Liver (tissue), 8 donors: ENCODE measurements at regions not wholly inside any gene's neighbourhood (a gene's known extent, or its start where the extent isn't known, plus 50 kb on each side); places are given as distances from the start of the nearest gene placed in this dataset.

Source experiments
- DNase-seq: peaks from one replicate; pipeline ENCODE4 v3.0.0-alpha.2; 2017; ENCODE audit warnings: low spot score
- H3K27ac ChIP-seq, 2 donors: one replicate each; pipeline ENCODE4 v1.7.0; 2013; ENCODE audit warnings: inconsistent platforms in 2 of 2, low read length in 2 of 2, control low read depth in 1 of 2, low read depth in 1 of 2, mild to moderate bottlenecking in 1 of 2
- H3K27me3 ChIP-seq, 4 donors: one replicate each; pipeline versions ENCODE4 v1.6.1 to v1.7.0; 2013; ENCODE audit warnings: low read length in 3 of 4, inconsistent platforms in 1 of 4, mild to moderate bottlenecking in 1 of 4, moderate library complexity in 1 of 4; ENCODE audit not compliant: control insufficient read depth in 4 of 4, insufficient read depth in 4 of 4
- H3K36me3 ChIP-seq, 4 donors: one replicate each; pipeline versions ENCODE4 v1.6.1 to v1.7.0; 2013; ENCODE audit warnings: low read length in 3 of 4, mild to moderate bottlenecking in 3 of 4, low read depth in 1 of 4, moderate library complexity in 1 of 4; ENCODE audit not compliant: control insufficient read depth in 4 of 4, insufficient read depth in 3 of 4
- H3K4me1 ChIP-seq, 4 donors: one replicate each; pipeline versions ENCODE4 v1.6.1 to v1.7.0; 2013; ENCODE audit warnings: low read length in 3 of 4, mild to moderate bottlenecking in 3 of 4, moderate library complexity in 1 of 4; ENCODE audit not compliant: control insufficient read depth in 4 of 4, insufficient read depth in 4 of 4
- H3K4me3 ChIP-seq, 3 donors: one replicate each; pipeline versions ENCODE4 v1.6.1 to v1.7.0; 2013; ENCODE audit warnings: low read length in 3 of 3, control low read depth in 1 of 3, low read depth in 1 of 3, mild to moderate bottlenecking in 1 of 3
- H3K9ac ChIP-seq, 2 donors: one replicate each; pipeline ENCODE4 v1.7.0; 2013; ENCODE audit warnings: low read length in 2 of 2, mild to moderate bottlenecking in 2 of 2, moderate library complexity in 2 of 2, control low read depth in 1 of 2, low read depth in 1 of 2
- H3K9me3 ChIP-seq, 4 donors: one replicate each; pipeline versions ENCODE4 v1.6.1 to v1.7.0; 2013; ENCODE audit warnings: low read length in 3 of 4; ENCODE audit not compliant: control insufficient read depth in 4 of 4
- EGR1 ChIP-seq, 2 donors: IDR thresholded peaks; 2 replicates each; pipeline ENCODE4 v1.6.1; 2016 to 2018; ENCODE audit warnings: antibody characterized with exemption in 2 of 2, low read depth in 2 of 2
- FOXA1 ChIP-seq: IDR thresholded peaks from 2 replicates; pipeline ENCODE4 v1.6.1; 2016; ENCODE audit warnings: antibody characterized with exemption
- FOXA2 ChIP-seq: IDR thresholded peaks from 2 replicates; pipeline ENCODE4 v1.6.1; 2016; ENCODE audit warnings: antibody characterized with exemption
- GABPA ChIP-seq, 2 donors: IDR thresholded peaks in 1 of 2; conservative IDR thresholded peaks in 1 of 2; 2 replicates each; pipeline ENCODE4 v1.6.1; 2016; ENCODE audit warnings: antibody characterized with exemption in 2 of 2, mild to moderate bottlenecking in 1 of 2, moderate library complexity in 1 of 2
- HNF4A ChIP-seq, 2 donors: conservative IDR thresholded peaks; 2 replicates each; pipeline ENCODE4 v1.6.1; 2016; ENCODE audit warnings: antibody characterized with exemption in 2 of 2, mild to moderate bottlenecking in 2 of 2
- HNF4G ChIP-seq: IDR thresholded peaks from 2 replicates; pipeline ENCODE4 v1.6.1; 2016; ENCODE audit warnings: antibody characterized with exemption
- JUND ChIP-seq, 2 donors: IDR thresholded peaks; 2 replicates each; pipeline ENCODE4 v1.6.1; 2016; ENCODE audit warnings: antibody characterized with exemption in 2 of 2
- NR2F2 ChIP-seq: IDR thresholded peaks from 2 replicates; pipeline ENCODE4 v1.6.1; 2016; ENCODE audit warnings: antibody characterized with exemption
- RAD21 ChIP-seq, 2 donors: IDR thresholded peaks; 2 replicates each; pipeline ENCODE4 v1.6.1; 2016; ENCODE audit warnings: antibody characterized with exemption in 2 of 2, mild to moderate bottlenecking in 2 of 2
- RXRA ChIP-seq, 2 donors: IDR thresholded peaks; 2 replicates each; pipeline ENCODE4 v1.6.1; 2017 to 2018; ENCODE audit warnings: antibody characterized with exemption in 2 of 2, mild to moderate bottlenecking in 1 of 2
- SP1 ChIP-seq: IDR thresholded peaks from 2 replicates; pipeline ENCODE4 v1.6.1; 2018; ENCODE audit warnings: antibody characterized with exemption, mild to moderate bottlenecking
- TAF1 ChIP-seq: conservative IDR thresholded peaks from 2 replicates; pipeline ENCODE4 v1.6.1; 2016; ENCODE audit warnings: antibody characterized with exemption, mild to moderate bottlenecking
- YY1 ChIP-seq: IDR thresholded peaks from 2 replicates; pipeline ENCODE4 v1.6.1; 2016; ENCODE audit warnings: antibody characterized with exemption, mild to moderate bottlenecking
- WGBS: extraction: QIAGEN DNeasy Blood & Tissue Kit; methylation state at CpG from one replicate; pipeline ENCODE4 v1.1.7; 2013; 5-methylcytosine and 5-hydroxymethylcytosine counted together
- TF ChIP-seq, protein P1 (sequence below): IDR thresholded peaks from 2 replicates; pipeline ENCODE4 v1.6.1; 2016; ENCODE audit warnings: antibody characterized with exemption
- TF ChIP-seq, protein P2 (sequence below): IDR thresholded peaks from 2 replicates; pipeline ENCODE4 v1.6.1; 2016; ENCODE audit warnings: antibody characterized with exemption
- TF ChIP-seq, protein P3 (sequence below): IDR thresholded peaks from 2 replicates; pipeline ENCODE4 v1.6.1; 2016; ENCODE audit warnings: antibody characterized with exemption, mild to moderate bottlenecking
- TF ChIP-seq, protein P4 (sequence below): IDR thresholded peaks from 2 replicates; pipeline ENCODE4 v1.6.1; 2016; ENCODE audit warnings: antibody characterized with exemption
- TF ChIP-seq, protein P5 (sequence below): fragments of 150-350 bp; IDR thresholded peaks from 2 replicates; pipeline ENCODE4 v1.5.1; 2017; ENCODE audit warnings: improper control_type of control experiment, low read depth, low read length; ENCODE audit not compliant: missing input control
- donor health status: healthy.
- donor health status: healthy.
- donor health status: healthy.
- donor health status: healthy.
- donor health status: healthy.

DNA sequence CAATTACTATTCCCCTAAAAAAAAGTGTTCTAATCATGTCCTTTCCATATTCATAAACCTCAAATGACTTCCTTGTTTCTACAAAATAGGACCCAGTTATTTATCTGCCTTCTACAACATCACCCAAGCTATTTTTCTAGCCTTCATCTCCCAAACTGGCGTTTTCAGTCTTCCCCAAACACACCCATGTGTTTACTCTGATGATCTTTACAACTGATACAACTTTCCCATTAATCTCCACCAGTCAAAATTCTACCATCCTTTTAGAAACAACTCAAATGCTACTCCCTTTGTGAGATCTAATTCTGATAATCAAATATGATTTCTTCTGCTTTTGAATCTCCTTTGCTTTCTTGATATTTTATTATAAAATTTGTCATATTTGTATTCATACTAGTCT lies 114.5 kb downstream of the DUSP6 start:
- H3K9ac ChIP-seq = no peak overlapping the region
- H3K4me1 ChIP-seq = peaks cover 0 to 1% (median 0%) of the 10 kb centered on the region in 4 donors
- no peaks in the 10 kb centered on the region for H3K9me3 ChIP-seq
- DNase-seq = no peak
- no peaks in the 10 kb centered on the region for H3K36me3 ChIP-seq
- H3K4me3 ChIP-seq = no peak overlapping the region
- H3K27ac ChIP-seq = no peak overlapping the region
- H3K27me3 ChIP-seq = no peaks in the 10 kb centered on the region
- TF ChIP-seq FOXA1 (no peak), YY1 (no peak), RAD21 (IDR thresholded peaks at IDR 0.05) (no peak), EGR1 (IDR thresholded peaks at IDR 0.05; ENCODE audit: low read depth in 2 of 2) (no peak), JUND (IDR thresholded peaks at IDR 0.05) (no peak), RXRA (IDR thresholded peaks at IDR 0.05) (no peak), HNF4A (conservative IDR thresholded peaks at IDR 0.05) (no peak), GABPA (IDR thresholded peaks at IDR 0.05 in 1 of 2, conservative IDR thresholded peaks at IDR 0.05 in 1 of 2) (no peak), FOXA2 (no peak), HNF4G (no peak), TAF1 (no peak), NR2F2 (no peak), SP1 (no peak)
- TF ChIP-seq, protein P1, sequence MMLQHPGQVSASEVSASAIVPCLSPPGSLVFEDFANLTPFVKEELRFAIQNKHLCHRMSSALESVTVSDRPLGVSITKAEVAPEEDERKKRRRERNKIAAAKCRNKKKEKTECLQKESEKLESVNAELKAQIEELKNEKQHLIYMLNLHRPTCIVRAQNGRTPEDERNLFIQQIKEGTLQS = no peak
- TF ChIP-seq, protein P2, sequence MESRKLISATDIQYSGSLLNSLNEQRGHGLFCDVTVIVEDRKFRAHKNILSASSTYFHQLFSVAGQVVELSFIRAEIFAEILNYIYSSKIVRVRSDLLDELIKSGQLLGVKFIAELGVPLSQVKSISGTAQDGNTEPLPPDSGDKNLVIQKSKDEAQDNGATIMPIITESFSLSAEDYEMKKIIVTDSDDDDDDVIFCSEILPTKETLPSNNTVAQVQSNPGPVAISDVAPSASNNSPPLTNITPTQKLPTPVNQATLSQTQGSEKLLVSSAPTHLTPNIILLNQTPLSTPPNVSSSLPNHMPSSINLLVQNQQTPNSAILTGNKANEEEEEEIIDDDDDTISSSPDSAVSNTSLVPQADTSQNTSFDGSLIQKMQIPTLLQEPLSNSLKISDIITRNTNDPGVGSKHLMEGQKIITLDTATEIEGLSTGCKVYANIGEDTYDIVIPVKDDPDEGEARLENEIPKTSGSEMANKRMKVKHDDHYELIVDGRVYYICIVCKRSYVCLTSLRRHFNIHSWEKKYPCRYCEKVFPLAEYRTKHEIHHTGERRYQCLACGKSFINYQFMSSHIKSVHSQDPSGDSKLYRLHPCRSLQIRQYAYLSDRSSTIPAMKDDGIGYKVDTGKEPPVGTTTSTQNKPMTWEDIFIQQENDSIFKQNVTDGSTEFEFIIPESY = no peak
- TF ChIP-seq, protein P3, sequence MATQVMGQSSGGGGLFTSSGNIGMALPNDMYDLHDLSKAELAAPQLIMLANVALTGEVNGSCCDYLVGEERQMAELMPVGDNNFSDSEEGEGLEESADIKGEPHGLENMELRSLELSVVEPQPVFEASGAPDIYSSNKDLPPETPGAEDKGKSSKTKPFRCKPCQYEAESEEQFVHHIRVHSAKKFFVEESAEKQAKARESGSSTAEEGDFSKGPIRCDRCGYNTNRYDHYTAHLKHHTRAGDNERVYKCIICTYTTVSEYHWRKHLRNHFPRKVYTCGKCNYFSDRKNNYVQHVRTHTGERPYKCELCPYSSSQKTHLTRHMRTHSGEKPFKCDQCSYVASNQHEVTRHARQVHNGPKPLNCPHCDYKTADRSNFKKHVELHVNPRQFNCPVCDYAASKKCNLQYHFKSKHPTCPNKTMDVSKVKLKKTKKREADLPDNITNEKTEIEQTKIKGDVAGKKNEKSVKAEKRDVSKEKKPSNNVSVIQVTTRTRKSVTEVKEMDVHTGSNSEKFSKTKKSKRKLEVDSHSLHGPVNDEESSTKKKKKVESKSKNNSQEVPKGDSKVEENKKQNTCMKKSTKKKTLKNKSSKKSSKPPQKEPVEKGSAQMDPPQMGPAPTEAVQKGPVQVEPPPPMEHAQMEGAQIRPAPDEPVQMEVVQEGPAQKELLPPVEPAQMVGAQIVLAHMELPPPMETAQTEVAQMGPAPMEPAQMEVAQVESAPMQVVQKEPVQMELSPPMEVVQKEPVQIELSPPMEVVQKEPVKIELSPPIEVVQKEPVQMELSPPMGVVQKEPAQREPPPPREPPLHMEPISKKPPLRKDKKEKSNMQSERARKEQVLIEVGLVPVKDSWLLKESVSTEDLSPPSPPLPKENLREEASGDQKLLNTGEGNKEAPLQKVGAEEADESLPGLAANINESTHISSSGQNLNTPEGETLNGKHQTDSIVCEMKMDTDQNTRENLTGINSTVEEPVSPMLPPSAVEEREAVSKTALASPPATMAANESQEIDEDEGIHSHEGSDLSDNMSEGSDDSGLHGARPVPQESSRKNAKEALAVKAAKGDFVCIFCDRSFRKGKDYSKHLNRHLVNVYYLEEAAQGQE = no peak
- TF ChIP-seq, protein P4, sequence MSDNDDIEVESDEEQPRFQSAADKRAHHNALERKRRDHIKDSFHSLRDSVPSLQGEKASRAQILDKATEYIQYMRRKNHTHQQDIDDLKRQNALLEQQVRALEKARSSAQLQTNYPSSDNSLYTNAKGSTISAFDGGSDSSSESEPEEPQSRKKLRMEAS = no peak
- TF ChIP-seq, protein P5, sequence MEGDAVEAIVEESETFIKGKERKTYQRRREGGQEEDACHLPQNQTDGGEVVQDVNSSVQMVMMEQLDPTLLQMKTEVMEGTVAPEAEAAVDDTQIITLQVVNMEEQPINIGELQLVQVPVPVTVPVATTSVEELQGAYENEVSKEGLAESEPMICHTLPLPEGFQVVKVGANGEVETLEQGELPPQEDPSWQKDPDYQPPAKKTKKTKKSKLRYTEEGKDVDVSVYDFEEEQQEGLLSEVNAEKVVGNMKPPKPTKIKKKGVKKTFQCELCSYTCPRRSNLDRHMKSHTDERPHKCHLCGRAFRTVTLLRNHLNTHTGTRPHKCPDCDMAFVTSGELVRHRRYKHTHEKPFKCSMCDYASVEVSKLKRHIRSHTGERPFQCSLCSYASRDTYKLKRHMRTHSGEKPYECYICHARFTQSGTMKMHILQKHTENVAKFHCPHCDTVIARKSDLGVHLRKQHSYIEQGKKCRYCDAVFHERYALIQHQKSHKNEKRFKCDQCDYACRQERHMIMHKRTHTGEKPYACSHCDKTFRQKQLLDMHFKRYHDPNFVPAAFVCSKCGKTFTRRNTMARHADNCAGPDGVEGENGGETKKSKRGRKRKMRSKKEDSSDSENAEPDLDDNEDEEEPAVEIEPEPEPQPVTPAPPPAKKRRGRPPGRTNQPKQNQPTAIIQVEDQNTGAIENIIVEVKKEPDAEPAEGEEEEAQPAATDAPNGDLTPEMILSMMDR = no peak
- WGBS = 93% methylated on average over 1 of the region's 1 CpG
